Colonic mucosa (tissue), 4 donors: ENCODE measurements at regions not wholly inside any gene's neighbourhood (a gene's known extent, or its start where the extent isn't known, plus 50 kb on each side); places are given as distances from the start of the nearest gene placed in this dataset.

Experiments
- DNase-seq: peaks from one replicate; pipeline ENCODE4 v3.0.0-alpha.2; 2020
- H3K27ac ChIP-seq: fragments of 200-600 bp; one replicate; pipeline ENCODE4 v1.8.0; 2021
- H3K27me3 ChIP-seq: fragments of 200-600 bp; one replicate; pipeline ENCODE4 v1.8.0; 2021
- H3K36me3 ChIP-seq: fragments of 200-600 bp; one replicate; pipeline ENCODE4 v1.8.0; 2021
- H3K4me1 ChIP-seq: fragments of 200-600 bp; one replicate; pipeline ENCODE4 v1.8.0; 2021; ENCODE audit warnings: mild to moderate bottlenecking
- H3K4me3 ChIP-seq: fragments of 200-600 bp; one replicate; pipeline ENCODE4 v1.8.0; 2021
- H3K9ac ChIP-seq, 2 donors: one replicate each; pipeline ENCODE4 v1.7.0; 2013; ENCODE audit warnings: control low read depth in 2 of 2, low read depth in 2 of 2, low read length in 2 of 2
- H3K9me3 ChIP-seq: fragments of 200-600 bp; one replicate; pipeline ENCODE4 v1.8.0; 2021
- CTCF ChIP-seq: fragments of 200-600 bp; IDR thresholded peaks from one replicate; pipeline ENCODE4 v1.8.0; 2022; ENCODE audit warnings: antibody characterized with exemption, mild to moderate bottlenecking
- intact Hi-C: fragments of 100-400 bp; cut with DNase I; formaldehyde crosslinking; loops from one replicate; pipeline ENCODE4 v1.14.1; 2022
- donor health status: healthy.
- donor health status: DM: no; HTN: no; CAD: no.
- donor health status: DM: no; HTN: no; CAD: no.

GRCh38 chr5:125794922-125795321 lies 628.3 kb upstream of the GRAMD2B start:
- H3K27me3 ChIP-seq = no peaks in the 10 kb centered on the region
- H3K9me3 ChIP-seq = no peaks in the 10 kb centered on the region
- no peak overlapping the region for H3K9ac ChIP-seq
- no peak for TF ChIP-seq CTCF
- DNase-seq = no peak
- H3K27ac ChIP-seq = no peak overlapping the region
- H3K4me1 ChIP-seq = no peaks in the 10 kb centered on the region
- intact Hi-C loops = no loop called here
- no peak overlapping the region for H3K4me3 ChIP-seq
- no peaks in the 10 kb centered on the region for H3K36me3 ChIP-seq

GRCh38 chr5:125798307-125798706 lies 624.9 kb upstream of the GRAMD2B start:
- DNase-seq = no peak
- no peak overlapping the region for H3K9ac ChIP-seq
- no peaks in the 10 kb centered on the region for H3K4me1 ChIP-seq
- no peak overlapping the region for H3K4me3 ChIP-seq
- H3K36me3 ChIP-seq = no peaks in the 10 kb centered on the region
- no peaks in the 10 kb centered on the region for H3K9me3 ChIP-seq
- no peak for TF ChIP-seq CTCF
- intact Hi-C loops = no loop called here
- H3K27ac ChIP-seq = no peak overlapping the region
- no peaks in the 10 kb centered on the region for H3K27me3 ChIP-seq

- H3K27ac ChIP-seq = no peak overlapping the region
- no peak overlapping the region for H3K4me3 ChIP-seq
- no peaks in the 10 kb centered on the region for H3K4me1 ChIP-seq
- intact Hi-C loops = no loop called here
- TF ChIP-seq CTCF = no peak
- no peaks in the 10 kb centered on the region for H3K9me3 ChIP-seq
- no peaks in the 10 kb centered on the region for H3K27me3 ChIP-seq
- DNase-seq = no peak
- H3K36me3 ChIP-seq = no peaks in the 10 kb centered on the region
- no peak overlapping the region for H3K9ac ChIP-seq
Observed at GRCh38 chr5:125812651-125813050, 610.6 kb upstream of the GRAMD2B start.

GRCh38 chr5:125813221-125813974 lies 609.8 kb upstream of the GRAMD2B start:
- no peak overlapping the region for H3K9ac ChIP-seq
- intact Hi-C loops = no loop called here
- DNase-seq = no peak
- H3K27me3 ChIP-seq = no peaks in the 10 kb centered on the region
- no peaks in the 10 kb centered on the region for H3K9me3 ChIP-seq
- H3K36me3 ChIP-seq = no peaks in the 10 kb centered on the region
- no peak overlapping the region for H3K4me3 ChIP-seq
- no peaks in the 10 kb centered on the region for H3K4me1 ChIP-seq
- no peak overlapping the region for H3K27ac ChIP-seq
- no peak for TF ChIP-seq CTCF

GRCh38 chr5:125814119-125814518 lies 609.1 kb upstream of the GRAMD2B start:
- Histone ChIP-seq H3K27ac (no peak overlapping the region), H3K9ac (no peak overlapping the region)
- no peak for TF ChIP-seq CTCF

More at GRCh38 chr5:125814119-125814518, 609.1 kb upstream of the GRAMD2B start:
- H3K27me3 ChIP-seq = no peaks in the 10 kb centered on the region
- intact Hi-C loops = no loop called here
- H3K9me3 ChIP-seq = no peaks in the 10 kb centered on the region
- no peak for DNase-seq
- H3K36me3 ChIP-seq = no peaks in the 10 kb centered on the region
- H3K4me3 ChIP-seq = no peak overlapping the region
- H3K4me1 ChIP-seq = no peaks in the 10 kb centered on the region
